ENCODE measurements at regions not wholly inside any gene's neighbourhood (a gene's known extent, or its start where the extent isn't known, plus 50 kb on each side); places are given as distances from the start of the nearest gene placed in this dataset.

- H3K9me3 Mint-ChIP-seq (ENCODE audit: low read depth), result peaks cover 13% of the 10 kb centered on the region
- peaks cover 1% of the 10 kb centered on the region for H3K36me3 Mint-ChIP-seq (ENCODE audit: insufficient read depth)
- no peak for DNase-seq (ENCODE audit: low spot score, unreplicated experiment)
- H3K27ac Mint-ChIP-seq, result no peak overlapping the region
- no peak overlapping the region for H3K4me3 Mint-ChIP-seq (ENCODE audit: low read depth)
- no peaks in the 10 kb centered on the region for H3K4me1 Mint-ChIP-seq (ENCODE audit: low read depth)
- TF ChIP-seq CTCF (IDR thresholded peaks at IDR 0.05; ENCODE audit: unreplicated experiment), result no peak
- peaks cover 3% of the 10 kb centered on the region for H3K27me3 Mint-ChIP-seq
Measured at GRCh38 chr10:118977835-118978234, 51.7 kb upstream of the NANOS1 start.

- Mint-ChIP-seq H3K9me3 (ENCODE audit: low read depth) (peaks cover 7% of the 10 kb centered on the region), H3K36me3 (ENCODE audit: insufficient read depth) (peaks cover 1% of the 10 kb centered on the region), H3K27ac (no peak overlapping the region), H3K27me3 (peaks cover 3% of the 10 kb centered on the region), H3K4me3 (ENCODE audit: low read depth) (no peak overlapping the region), H3K4me1 (ENCODE audit: low read depth) (peaks cover 2% of the 10 kb centered on the region)
- TF ChIP-seq CTCF (IDR thresholded peaks at IDR 0.05; ENCODE audit: unreplicated experiment), result no peak
- DNase-seq (ENCODE audit: low spot score, unreplicated experiment), result no peak
Measured at GRCh38 chr10:118978316-118978997, 51.1 kb upstream of the NANOS1 start.

- H3K4me3 Mint-ChIP-seq (ENCODE audit: low read depth), result no peak overlapping the region
- TF ChIP-seq CTCF (IDR thresholded peaks at IDR 0.05; ENCODE audit: unreplicated experiment), result no peak
- H3K27me3 Mint-ChIP-seq, result peaks cover 3% of the 10 kb centered on the region
- no peaks in the 10 kb centered on the region for H3K36me3 Mint-ChIP-seq (ENCODE audit: insufficient read depth)
- peaks cover 5% of the 10 kb centered on the region for H3K9me3 Mint-ChIP-seq (ENCODE audit: low read depth)
- DNase-seq (ENCODE audit: low spot score, unreplicated experiment), result no peak
- H3K27ac Mint-ChIP-seq, result no peak overlapping the region
- peaks cover 2% of the 10 kb centered on the region for H3K4me1 Mint-ChIP-seq (ENCODE audit: low read depth)
Measured at GRCh38 chr10:118978998-118979350, 50.5 kb upstream of the NANOS1 start.

GRCh38 chr10:118979661-118980060, 49.9 kb upstream of the NANOS1 start:
- Mint-ChIP-seq H3K4me3 (ENCODE audit: low read depth) (no peak overlapping the region), H3K9me3 (ENCODE audit: low read depth) (peaks cover 8% of the 10 kb centered on the region), H3K27ac (no peak overlapping the region), H3K4me1 (ENCODE audit: low read depth) (peaks cover 2% of the 10 kb centered on the region), H3K36me3 (ENCODE audit: insufficient read depth) (peaks cover 1% of the 10 kb centered on the region), H3K27me3 (peaks cover 3% of the 10 kb centered on the region)
- DNase-seq (ENCODE audit: low spot score, unreplicated experiment), result no peak
- TF ChIP-seq CTCF (IDR thresholded peaks at IDR 0.05; ENCODE audit: unreplicated experiment), result no peak

Data from progenitor cell of endocrine pancreas (in vitro differentiated cells).